IMR-90 (cell line): ENCODE measurements at regions not wholly inside any gene's neighbourhood (a gene's known extent, or its start where the extent isn't known, plus 50 kb on each side); places are given as distances from the start of the nearest gene placed in this dataset.

Source experiments
- POLR2A ChIP-seq: IDR thresholded peaks from 2 replicates; pipeline ENCODE4 v1.6.1; 2012; ENCODE audit warnings: mild to moderate bottlenecking, low read depth, low read length
- RCOR1 ChIP-seq: IDR thresholded peaks from 2 replicates; pipeline ENCODE4 v1.6.1; 2012; ENCODE audit warnings: mild to moderate bottlenecking, low read length, improper control_type of control experiment; ENCODE audit not compliant: insufficient replicate concordance
- TF ChIP-seq, protein P1 (sequence below): conservative IDR thresholded peaks from 2 replicates; pipeline ENCODE4 v1.5.1; 2012; ENCODE audit warnings: mild to moderate bottlenecking, low read depth, low read length, improper control_type of control experiment

DNA sequence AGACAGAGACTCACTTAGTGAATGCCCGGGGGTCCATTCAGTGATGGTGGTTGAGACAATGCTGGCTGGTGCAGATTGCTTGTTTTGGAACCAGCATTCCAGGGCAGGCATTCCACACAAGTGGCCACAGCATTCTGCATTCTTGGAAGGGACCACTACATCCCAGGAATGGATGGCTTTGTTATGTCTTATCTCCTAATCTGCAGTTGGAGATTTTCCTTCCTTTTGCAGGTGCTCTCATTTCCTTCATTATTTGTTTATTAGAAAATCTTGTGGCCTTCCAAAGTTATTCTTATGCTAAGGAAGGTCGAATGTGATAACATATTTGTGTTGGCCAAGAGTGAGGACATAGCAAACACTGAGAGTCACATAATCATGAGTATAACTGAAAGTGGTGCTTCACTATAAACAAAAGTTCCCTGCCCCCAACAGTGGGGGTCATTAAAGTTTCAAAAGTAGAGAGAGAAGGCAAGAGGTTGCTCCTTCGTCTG is 66.0 kb downstream of the BMP4 start:
- TF ChIP-seq, protein P1, sequence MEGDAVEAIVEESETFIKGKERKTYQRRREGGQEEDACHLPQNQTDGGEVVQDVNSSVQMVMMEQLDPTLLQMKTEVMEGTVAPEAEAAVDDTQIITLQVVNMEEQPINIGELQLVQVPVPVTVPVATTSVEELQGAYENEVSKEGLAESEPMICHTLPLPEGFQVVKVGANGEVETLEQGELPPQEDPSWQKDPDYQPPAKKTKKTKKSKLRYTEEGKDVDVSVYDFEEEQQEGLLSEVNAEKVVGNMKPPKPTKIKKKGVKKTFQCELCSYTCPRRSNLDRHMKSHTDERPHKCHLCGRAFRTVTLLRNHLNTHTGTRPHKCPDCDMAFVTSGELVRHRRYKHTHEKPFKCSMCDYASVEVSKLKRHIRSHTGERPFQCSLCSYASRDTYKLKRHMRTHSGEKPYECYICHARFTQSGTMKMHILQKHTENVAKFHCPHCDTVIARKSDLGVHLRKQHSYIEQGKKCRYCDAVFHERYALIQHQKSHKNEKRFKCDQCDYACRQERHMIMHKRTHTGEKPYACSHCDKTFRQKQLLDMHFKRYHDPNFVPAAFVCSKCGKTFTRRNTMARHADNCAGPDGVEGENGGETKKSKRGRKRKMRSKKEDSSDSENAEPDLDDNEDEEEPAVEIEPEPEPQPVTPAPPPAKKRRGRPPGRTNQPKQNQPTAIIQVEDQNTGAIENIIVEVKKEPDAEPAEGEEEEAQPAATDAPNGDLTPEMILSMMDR: no peak
- no peak for TF ChIP-seq RCOR1
- TF ChIP-seq POLR2A: no peak
